H1 (cell line): ENCODE measurements at regions not wholly inside any gene's neighbourhood (a gene's known extent, or its start where the extent isn't known, plus 50 kb on each side); places are given as distances from the start of the nearest gene placed in this dataset.

ENCODE experiments used
- CHD2 ChIP-seq: IDR thresholded peaks from 2 replicates; pipeline ENCODE4 v1.6.1; 2012; ENCODE audit warnings: low read length, improper control_type of control experiment
- EP300 ChIP-seq, 2 experiments: IDR thresholded peaks; 1 replicate in 1 of 2; 2 replicates in 1 of 2; pipeline ENCODE4 v1.6.1; 2011 to 2012; ENCODE audit warnings: low read depth in 2 of 2, low read length in 2 of 2, mild to moderate bottlenecking in 2 of 2, borderline replicate concordance in 1 of 2, inconsistent platforms in 1 of 2, moderate library complexity in 1 of 2
- HDAC2 ChIP-seq, 2 experiments: fragments of 300-600 bp in 1 of 2; sonication (generic) in 1 of 2; IDR thresholded peaks; 2 replicates each; pipeline ENCODE4 v1.6.1; 2011 to 2012; ENCODE audit warnings: low read depth in 2 of 2, low read length in 2 of 2, mild to moderate bottlenecking in 2 of 2, moderate library complexity in 2 of 2, borderline replicate concordance in 1 of 2, inconsistent platforms in 1 of 2
- TEAD4 ChIP-seq: IDR thresholded peaks from 2 replicates; pipeline ENCODE4 v1.6.1; 2012; ENCODE audit warnings: low read depth, low read length, inconsistent platforms, mixed read lengths
- ZNF274 ChIP-seq: IDR thresholded peaks from 2 replicates; pipeline ENCODE4 v1.7.0; 2012; ENCODE audit warnings: low read length, borderline replicate concordance; ENCODE audit errors: extremely low read depth

DNA sequence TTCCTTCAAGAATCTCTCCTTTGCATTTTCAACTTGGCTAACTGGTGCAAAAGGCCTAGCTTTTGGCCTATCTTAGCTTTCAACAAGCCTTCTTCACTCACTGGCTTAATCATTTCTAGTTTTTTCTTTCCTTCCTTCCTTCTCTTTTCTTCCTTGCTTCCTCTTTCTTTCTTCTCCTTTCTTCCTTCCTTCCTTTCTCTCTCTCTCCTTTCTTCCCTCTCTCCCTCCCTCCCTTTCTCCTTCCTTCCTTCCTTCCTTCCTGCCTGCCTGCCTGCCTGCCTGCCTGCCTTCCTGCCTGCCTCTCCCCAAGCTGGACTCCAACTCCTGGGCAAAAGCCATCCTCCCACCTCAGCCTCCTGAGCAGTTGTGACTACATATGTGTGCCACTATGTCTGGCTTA is 176.2 kb upstream of the APCDD1 start (continued):
- TF ChIP-seq ZNF274: no peak
- no peak for TF ChIP-seq EP300 (IDR thresholded peaks at IDR 0.05; ENCODE audit: borderline replicate concordance in 1 of 2, low read depth in 2 of 2, low read length in 2 of 2)
- no peak for TF ChIP-seq TEAD4
- TF ChIP-seq HDAC2 (IDR thresholded peaks at IDR 0.05; ENCODE audit: borderline replicate concordance in 1 of 2, low read depth in 2 of 2, low read length in 2 of 2): no peak
- TF ChIP-seq CHD2: no peak
- TF ChIP-seq, all 59 proteins: peak for 0
